ENCODE measurements at regions not wholly inside any gene's neighbourhood (a gene's known extent, or its start where the extent isn't known, plus 50 kb on each side); places are given as distances from the start of the nearest gene placed in this dataset.
"Not testable (repeated sequence)": the region's sequence is repeated elsewhere in the genome, so short reads cannot be mapped to it uniquely, and the experiment has no call there.

- DNase-seq = no peak
These were observed 467.4 kb downstream of the TMEM121 start for GRCh38 chr14:105993814-105994213.

GRCh38 chr14:105995011-105995710 lies 468.8 kb downstream of the TMEM121 start:
- DNase-seq = not testable (repeated sequence)

GRCh38 chr14:105998597-105998996 lies 472.2 kb downstream of the TMEM121 start:
- not testable (repeated sequence) for DNase-seq

- no peak for DNase-seq
These were observed 473.1 kb downstream of the TMEM121 start for GRCh38 chr14:105999361-106000028.

- not testable (repeated sequence) for DNase-seq
These were observed 473.7 kb downstream of the TMEM121 start for GRCh38 chr14:106000029-106000511.

GRCh38 chr14:106001277-106001676 lies 474.9 kb downstream of the TMEM121 start:
- not testable (repeated sequence) for DNase-seq

GRCh38 chr14:106003351-106003750 lies 477.0 kb downstream of the TMEM121 start:
- no peak for DNase-seq

GRCh38 chr14:106004937-106005795 lies 478.8 kb downstream of the TMEM121 start:
- not testable (repeated sequence) for DNase-seq

GRCh38 chr14:106006043-106006442 lies 479.7 kb downstream of the TMEM121 start:
- not testable (repeated sequence) for DNase-seq

GRCh38 chr14:106006716-106007115 lies 480.3 kb downstream of the TMEM121 start:
- DNase-seq = not testable (repeated sequence)

GRCh38 chr14:106010783-106011182 lies 484.4 kb downstream of the TMEM121 start:
- DNase-seq = no peak

GRCh38 chr14:106011631-106012360 lies 485.4 kb downstream of the TMEM121 start:
- DNase-seq = not testable (repeated sequence)

GRCh38 chr14:106012361-106012725 lies 486.0 kb downstream of the TMEM121 start:
- DNase-seq = not testable (repeated sequence)

- DNase-seq = no peak
These were observed 487.5 kb downstream of the TMEM121 start for GRCh38 chr14:106013879-106014376.

GRCh38 chr14:106017952-106018351 lies 491.6 kb downstream of the TMEM121 start:
- not testable (repeated sequence) for DNase-seq

- no peak for DNase-seq
These were observed 495.4 kb downstream of the TMEM121 start for GRCh38 chr14:106021832-106022231.

- not testable (repeated sequence) for DNase-seq
These were observed 496.3 kb downstream of the TMEM121 start for GRCh38 chr14:106022648-106023047.

GRCh38 chr14:106023411-106023810 lies 497.0 kb downstream of the TMEM121 start:
- no peak for DNase-seq

- DNase-seq = no peak
These were observed 498.7 kb downstream of the TMEM121 start for GRCh38 chr14:106024983-106025604.

GRCh38 chr14:106026026-106026425 lies 499.6 kb downstream of the TMEM121 start:
- no peak for DNase-seq

GRCh38 chr14:106027759-106028158 lies 501.4 kb downstream of the TMEM121 start:
- not testable (repeated sequence) for DNase-seq

GRCh38 chr14:106029959-106030358 lies 503.6 kb downstream of the TMEM121 start:
- no peak for DNase-seq

Measured in NCI-H1436 treated with DMSO at 0.1 percent for 48 hours (cell line).